ENCODE measurements at regions not wholly inside any gene's neighbourhood (a gene's known extent, or its start where the extent isn't known, plus 50 kb on each side); places are given as distances from the start of the nearest gene placed in this dataset.

DNA sequence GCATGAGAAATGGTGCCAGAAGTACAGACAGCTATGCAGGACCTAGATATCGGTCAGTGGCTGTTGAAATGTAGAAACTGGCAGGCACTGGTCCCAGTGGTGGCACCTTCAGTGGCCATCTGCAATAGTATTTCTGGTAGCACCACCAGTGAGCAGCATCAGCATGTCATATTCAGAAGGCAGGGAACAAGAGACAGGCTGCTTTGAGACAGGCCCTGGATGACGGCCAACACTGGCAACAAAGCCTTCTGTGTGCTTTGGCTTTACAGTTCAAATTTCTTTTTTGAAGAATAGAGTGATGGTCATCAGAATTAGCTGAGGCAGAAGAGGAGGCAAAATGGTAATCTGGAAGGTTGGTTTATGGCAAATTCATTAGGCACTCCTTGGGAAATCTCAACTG, 273.4 kb upstream of the SLC16A7 start:
- TF ChIP-seq, protein P1, sequence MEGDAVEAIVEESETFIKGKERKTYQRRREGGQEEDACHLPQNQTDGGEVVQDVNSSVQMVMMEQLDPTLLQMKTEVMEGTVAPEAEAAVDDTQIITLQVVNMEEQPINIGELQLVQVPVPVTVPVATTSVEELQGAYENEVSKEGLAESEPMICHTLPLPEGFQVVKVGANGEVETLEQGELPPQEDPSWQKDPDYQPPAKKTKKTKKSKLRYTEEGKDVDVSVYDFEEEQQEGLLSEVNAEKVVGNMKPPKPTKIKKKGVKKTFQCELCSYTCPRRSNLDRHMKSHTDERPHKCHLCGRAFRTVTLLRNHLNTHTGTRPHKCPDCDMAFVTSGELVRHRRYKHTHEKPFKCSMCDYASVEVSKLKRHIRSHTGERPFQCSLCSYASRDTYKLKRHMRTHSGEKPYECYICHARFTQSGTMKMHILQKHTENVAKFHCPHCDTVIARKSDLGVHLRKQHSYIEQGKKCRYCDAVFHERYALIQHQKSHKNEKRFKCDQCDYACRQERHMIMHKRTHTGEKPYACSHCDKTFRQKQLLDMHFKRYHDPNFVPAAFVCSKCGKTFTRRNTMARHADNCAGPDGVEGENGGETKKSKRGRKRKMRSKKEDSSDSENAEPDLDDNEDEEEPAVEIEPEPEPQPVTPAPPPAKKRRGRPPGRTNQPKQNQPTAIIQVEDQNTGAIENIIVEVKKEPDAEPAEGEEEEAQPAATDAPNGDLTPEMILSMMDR (IDR thresholded peaks at IDR 0.05) = no peak
- TF ChIP-seq POLR2A (IDR thresholded peaks at IDR 0.05) (no peak), EP300 (IDR thresholded peaks at IDR 0.05) (no peak)

Data from ovary (tissue), 3 donors.